ENCODE measurements at regions not wholly inside any gene's neighbourhood (a gene's known extent, or its start where the extent isn't known, plus 50 kb on each side); places are given as distances from the start of the nearest gene placed in this dataset.

DNA sequence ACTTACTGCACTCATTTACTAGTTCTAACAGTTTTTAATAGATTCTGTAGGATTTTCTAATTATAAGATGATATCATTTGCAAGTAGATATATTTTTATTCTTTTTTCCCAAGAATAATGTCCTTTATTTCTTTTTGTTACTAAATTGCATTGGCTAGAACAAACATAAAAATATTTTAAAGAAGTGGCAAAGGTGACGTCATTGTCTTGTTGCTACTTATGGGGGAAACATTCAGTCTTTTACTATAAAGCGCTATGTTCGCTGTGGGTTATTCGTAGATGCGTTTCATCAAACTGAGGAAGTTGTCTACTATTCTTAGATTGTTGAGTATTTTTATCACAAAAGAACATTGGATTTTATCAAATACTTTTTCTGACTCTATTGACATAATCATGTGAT, 765.2 kb upstream of the POU3F3 start:
- Histone ChIP-seq H3K9me3 (no peaks in the 10 kb centered on the region), H3K36me3 (ENCODE audit: insufficient read depth in 1 of 2, low read depth in 1 of 2) (no peaks in the 10 kb centered on the region), H3K27me3 (ENCODE audit: insufficient read depth in 3 of 3, low read length in 2 of 3) (no peaks in the 10 kb centered on the region), H3K4me3 (no peak overlapping the region), H3K27ac (no peak overlapping the region), H3K4me1 (no peaks in the 10 kb centered on the region)
- intact Hi-C loops (cut with DNase I): no loop called here
- TF ChIP-seq CTCF (IDR thresholded peaks at IDR 0.05): no peak
- whole genome bisulfite sequencing, 3 donors: 93 to 96% (median 95%) methylated on average over 5 of the region's 5 CpGs
- no peak for ATAC-seq
- no peak for DNase-seq

DNA sequence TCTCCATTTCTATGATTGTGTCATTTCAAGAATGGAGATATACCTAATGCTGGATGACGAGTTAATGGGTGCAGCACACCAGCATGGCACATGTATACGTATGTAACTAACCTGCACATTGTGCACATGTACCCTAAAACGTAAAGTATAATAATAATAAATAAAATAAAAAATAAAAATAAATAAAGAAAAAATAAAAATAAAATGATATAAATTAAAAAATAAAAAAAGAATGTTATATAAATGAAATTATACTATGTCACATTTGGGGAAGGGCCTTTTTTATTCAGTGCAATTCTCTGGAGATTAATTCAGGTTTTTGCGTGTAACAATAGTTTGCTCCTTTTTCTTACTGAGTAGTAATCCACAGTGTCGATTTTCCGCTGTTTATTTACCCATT, 763.5 kb upstream of the POU3F3 start:
- Histone ChIP-seq H3K27me3 (ENCODE audit: insufficient read depth in 3 of 3, low read length in 2 of 3) (no peaks in the 10 kb centered on the region), H3K36me3 (ENCODE audit: insufficient read depth in 1 of 2, low read depth in 1 of 2) (no peaks in the 10 kb centered on the region), H3K4me1 (no peaks in the 10 kb centered on the region), H3K9me3 (no peaks in the 10 kb centered on the region), H3K4me3 (no peak overlapping the region), H3K27ac (no peak overlapping the region)
- DNase-seq (no peak), ATAC-seq (no peak)
- intact Hi-C loops (cut with DNase I): no loop called here
- 88 to 91% (median 90%) methylated on average over 6 of the region's 6 CpGs for WGBS, 3 donors
- TF ChIP-seq CTCF (IDR thresholded peaks at IDR 0.05): no peak

DNA sequence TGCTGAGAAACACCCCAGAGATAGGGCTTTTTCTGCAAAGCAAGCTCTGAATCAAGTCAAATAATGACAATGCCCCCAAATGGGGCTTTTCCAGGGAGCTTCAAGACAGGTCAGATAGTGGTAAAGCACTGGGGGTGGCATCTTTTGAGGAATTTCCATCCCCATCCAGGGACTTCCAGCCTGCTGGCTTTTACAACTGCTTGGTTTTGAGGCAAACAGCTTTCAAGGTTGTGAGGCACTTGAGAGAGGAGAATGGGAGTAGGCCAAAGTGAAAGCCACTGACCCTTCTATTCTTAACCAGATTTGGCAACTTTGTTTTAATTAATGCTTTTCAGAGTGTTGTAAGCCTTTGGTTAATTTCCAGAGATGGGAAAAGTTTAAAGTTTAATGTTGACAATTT, 762.0 kb upstream of the POU3F3 start:
- intact Hi-C loops (cut with DNase I): no loop called here
- TF ChIP-seq CTCF (IDR thresholded peaks at IDR 0.05): no peak
- Histone ChIP-seq H3K9me3 (no peaks in the 10 kb centered on the region), H3K27ac (no peak overlapping the region), H3K4me1 (no peaks in the 10 kb centered on the region), H3K4me3 (no peak overlapping the region), H3K36me3 (ENCODE audit: insufficient read depth in 1 of 2, low read depth in 1 of 2) (no peaks in the 10 kb centered on the region), H3K27me3 (ENCODE audit: insufficient read depth in 3 of 3, low read length in 2 of 3) (no peaks in the 10 kb centered on the region)
- ATAC-seq: no peak
- no peak for DNase-seq

DNA sequence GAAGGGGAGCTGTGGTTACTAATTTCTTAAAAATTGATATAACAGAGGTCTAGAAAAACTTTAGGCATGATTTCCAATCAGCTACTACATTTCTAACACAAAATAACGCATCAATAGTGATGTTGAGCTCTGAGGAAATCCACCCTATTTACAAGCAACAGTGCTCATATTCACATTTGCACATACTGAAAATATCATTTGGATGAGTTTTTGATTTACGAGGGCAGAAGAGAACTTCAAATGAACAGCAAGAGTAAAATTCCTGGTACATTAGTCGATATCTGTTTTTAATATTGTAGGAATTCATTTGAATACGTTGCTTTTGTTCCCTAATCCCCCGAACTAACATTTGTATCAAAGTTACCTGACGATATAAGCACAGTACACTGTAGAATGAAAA, 761.0 kb upstream of the POU3F3 start:
- TF ChIP-seq CTCF (IDR thresholded peaks at IDR 0.05): no peak
- no peak for DNase-seq
- no peak overlapping the region for H3K27ac ChIP-seq
- no peaks in the 10 kb centered on the region for H3K4me1 ChIP-seq
- no peaks in the 10 kb centered on the region for H3K9me3 ChIP-seq
- intact Hi-C loops (cut with DNase I): no loop called here
- no peak overlapping the region for H3K4me3 ChIP-seq
- 80 to 85% (median 84%) methylated on average over 6 of the region's 6 CpGs for WGBS, 3 donors
- ATAC-seq: no peak
- no peaks in the 10 kb centered on the region for H3K27me3 ChIP-seq (ENCODE audit: insufficient read depth in 3 of 3, low read length in 2 of 3)
- H3K36me3 ChIP-seq (ENCODE audit: insufficient read depth in 1 of 2, low read depth in 1 of 2): no peaks in the 10 kb centered on the region

DNA sequence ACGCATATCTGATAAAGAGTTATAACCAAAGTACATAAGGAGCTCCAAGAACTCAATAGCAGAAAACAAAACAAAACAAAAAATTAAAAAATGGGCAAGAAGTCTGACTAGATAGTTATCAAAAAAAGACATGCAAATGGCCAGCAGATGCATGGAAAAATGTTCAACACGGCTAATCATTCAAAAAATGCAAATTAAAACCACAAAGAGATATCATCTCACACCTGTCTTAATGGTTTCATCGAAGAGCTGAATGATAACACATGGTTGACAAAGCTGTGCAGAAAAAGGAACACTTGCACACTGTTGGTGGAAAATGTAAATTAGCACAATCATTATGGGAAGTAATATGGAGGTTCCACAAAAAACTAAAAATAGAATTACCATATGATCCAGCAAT, 751.3 kb upstream of the POU3F3 start:
- no peaks in the 10 kb centered on the region for H3K9me3 ChIP-seq
- no peak overlapping the region for H3K4me3 ChIP-seq
- intact Hi-C loops (cut with DNase I): no loop called here
- no peaks in the 10 kb centered on the region for H3K27me3 ChIP-seq (ENCODE audit: insufficient read depth in 3 of 3, low read length in 2 of 3)
- no peaks in the 10 kb centered on the region for H3K4me1 ChIP-seq
- ATAC-seq (no peak), DNase-seq (no peak)
- 66 to 75% (median 70%) methylated on average over 3 of the region's 3 CpGs for WGBS, 3 donors
- H3K36me3 ChIP-seq (ENCODE audit: insufficient read depth in 1 of 2, low read depth in 1 of 2): no peaks in the 10 kb centered on the region
- TF ChIP-seq CTCF (IDR thresholded peaks at IDR 0.05): no peak
- no peak overlapping the region for H3K27ac ChIP-seq

Data from psoas muscle (tissue), 7 donors.